AG10803 (cell line): ENCODE measurements at regions not wholly inside any gene's neighbourhood (a gene's known extent, or its start where the extent isn't known, plus 50 kb on each side); places are given as distances from the start of the nearest gene placed in this dataset.
A peak's percentile ranks its signal among the peaks of the same experiment; 100 is the strongest.

ENCODE experiments used
- DNase-seq: peaks from one replicate; pipeline ENCODE4 v3.0.0; 2010; ENCODE audit warnings: low read depth
- H3K4me3 ChIP-seq: 2 replicates; pipeline ENCODE4 v1.5.1; 2011; ENCODE audit warnings: mild to moderate bottlenecking, low read length, control low read depth
- CTCF ChIP-seq: conservative IDR thresholded peaks from 2 replicates; pipeline ENCODE4 v1.5.1; 2011; ENCODE audit warnings: mild to moderate bottlenecking, low read length, control low read depth, inconsistent platforms

DNA sequence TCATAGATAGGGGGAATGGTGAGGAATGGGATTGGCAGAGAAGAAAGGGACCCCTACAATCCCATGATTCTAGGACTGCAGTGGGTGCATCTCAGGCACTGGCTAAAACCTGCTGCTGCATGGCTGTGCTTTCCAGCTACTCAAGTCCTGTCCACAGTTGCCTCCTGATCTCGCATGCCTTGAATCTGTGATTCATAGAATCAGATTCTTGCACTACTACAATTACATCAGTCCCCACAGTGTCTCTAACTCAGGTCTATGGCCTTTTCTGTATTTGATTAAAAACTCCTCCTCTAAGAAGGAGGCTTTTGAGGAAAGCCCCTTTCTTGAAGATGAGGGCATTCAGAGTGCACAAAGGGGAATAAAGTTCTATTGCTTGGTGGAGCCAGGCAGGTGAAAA lies 117.4 kb downstream of the LRATD1 start:
- no peak for TF ChIP-seq CTCF
- peak; percentile 65 for DNase-seq
- H3K4me3 ChIP-seq, result no peak overlapping the region

- H3K4me3 ChIP-seq, result no peak overlapping the region
- no peak for TF ChIP-seq CTCF
- no peak for DNase-seq
These were observed 117.9 kb downstream of the LRATD1 start for GRCh38 chr2:14750433-14750832.

- no peak for DNase-seq
- no peak for TF ChIP-seq CTCF
These were observed 119.1 kb downstream of the LRATD1 start for GRCh38 chr2:14751581-14751980.

DNA sequence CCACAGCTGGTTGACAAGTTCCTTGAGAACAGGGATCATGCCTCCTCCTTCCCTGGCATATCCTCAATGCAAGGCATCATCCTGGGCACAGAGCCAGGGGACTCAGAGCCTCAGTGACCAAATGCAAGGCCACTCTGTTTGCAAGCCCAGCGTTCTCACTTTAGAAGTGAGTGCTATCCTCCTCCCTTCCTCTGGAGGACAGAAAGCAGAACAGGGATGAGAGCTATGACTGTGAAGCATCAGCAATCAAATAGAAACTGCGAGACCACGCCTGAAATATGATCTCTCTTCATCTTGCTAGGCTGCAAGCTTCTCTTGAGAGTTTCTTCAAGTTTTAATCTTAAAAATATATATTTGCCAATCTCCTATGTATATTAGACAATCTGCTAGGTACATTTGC lies 119.8 kb downstream of the LRATD1 start:
- no peak for DNase-seq
- TF ChIP-seq CTCF, result no peak
- H3K4me3 ChIP-seq, result no peak overlapping the region

More at GRCh38 chr2:14751581-14751980, 119.1 kb downstream of the LRATD1 start:
- no peak overlapping the region for H3K4me3 ChIP-seq

DNA sequence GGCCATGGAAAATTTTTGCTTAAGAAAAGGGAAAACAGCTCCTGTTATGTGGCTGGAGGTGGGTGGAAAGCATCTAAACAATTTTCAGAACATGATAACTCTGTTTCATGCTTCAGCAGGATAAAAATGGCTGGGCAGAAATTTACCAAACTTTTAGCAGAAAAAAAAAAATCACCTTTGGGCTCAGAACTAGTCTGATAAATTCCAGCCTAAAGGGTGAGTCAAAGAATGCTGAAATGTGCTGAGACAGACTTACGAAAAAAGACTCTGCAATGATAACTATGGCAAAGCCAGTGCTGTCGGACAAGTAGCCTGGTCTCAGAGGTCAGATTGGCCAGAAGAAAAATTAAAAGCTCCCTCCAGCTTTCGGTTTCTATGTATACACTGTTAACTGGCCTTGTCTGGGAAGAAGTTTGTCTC lies 123.6 kb downstream of the LRATD1 start:
- no peak for TF ChIP-seq CTCF
- H3K4me3 ChIP-seq, result no peak overlapping the region
- DNase-seq, result peak; percentile 75

GRCh38 chr2:14756981-14757657 lies 124.6 kb downstream of the LRATD1 start:
- no peak for TF ChIP-seq CTCF
- peak; percentile 97 for DNase-seq
- no peak overlapping the region for H3K4me3 ChIP-seq

GRCh38 chr2:14759082-14759481 lies 126.6 kb downstream of the LRATD1 start:
- no peak for TF ChIP-seq CTCF
- DNase-seq, result no peak

More at GRCh38 chr2:14759082-14759481, 126.6 kb downstream of the LRATD1 start:
- no peak overlapping the region for H3K4me3 ChIP-seq
